HG02798 (cell line): ENCODE measurements at regions not wholly inside any gene's neighbourhood (a gene's known extent, or its start where the extent isn't known, plus 50 kb on each side); places are given as distances from the start of the nearest gene placed in this dataset.
"Not testable (repeated sequence)": the region's sequence is repeated elsewhere in the genome, so short reads cannot be mapped to it uniquely, and the experiment has no call there.

Experiments used
- ATAC-seq: cut with Tn5 transposase; IDR thresholded peaks from one replicate; pipeline ENCODE4 v1.9.1; 2021; ENCODE audit warnings: mild to moderate bottlenecking; ENCODE audit not compliant: unreplicated experiment, poor library complexity

GRCh38 chr15:21174761-21175160 is 265.5 kb downstream of the POTEB3 start:
- ATAC-seq, result not testable (repeated sequence)

GRCh38 chr15:21151203-21151966 is 285.3 kb upstream of the POTEB2 start:
- ATAC-seq, result not testable (repeated sequence)

- ATAC-seq, result not testable (repeated sequence)
Observed at GRCh38 chr15:21148136-21148535, 282.0 kb upstream of the POTEB2 start.

- ATAC-seq, result not testable (repeated sequence)
Observed at GRCh38 chr15:21133893-21134292, 267.8 kb upstream of the POTEB2 start.

- not testable (repeated sequence) for ATAC-seq
Observed at GRCh38 chr15:21112271-21113053, 246.3 kb upstream of the POTEB2 start.

- ATAC-seq, result not testable (repeated sequence)
Observed at GRCh38 chr15:21111861-21112260, 245.7 kb upstream of the POTEB2 start.

GRCh38 chr15:21111172-21111571 is 245.1 kb upstream of the POTEB2 start:
- ATAC-seq, result not testable (repeated sequence)

GRCh38 chr15:21110187-21110804 is 244.2 kb upstream of the POTEB2 start:
- ATAC-seq, result not testable (repeated sequence)

GRCh38 chr15:21108384-21108783 is 242.3 kb upstream of the POTEB2 start:
- ATAC-seq, result not testable (repeated sequence)

- not testable (repeated sequence) for ATAC-seq
Observed at GRCh38 chr15:21107399-21108381, 241.6 kb upstream of the POTEB2 start.

GRCh38 chr15:21096599-21096998 is 230.5 kb upstream of the POTEB2 start:
- not testable (repeated sequence) for ATAC-seq

GRCh38 chr15:21079544-21079943 is 213.4 kb upstream of the POTEB2 start:
- ATAC-seq, result not testable (repeated sequence)

- ATAC-seq, result not testable (repeated sequence)
Observed at GRCh38 chr15:21068917-21069316, 202.8 kb upstream of the POTEB2 start.

GRCh38 chr15:21063512-21063911 is 197.4 kb upstream of the POTEB2 start:
- not testable (repeated sequence) for ATAC-seq

- ATAC-seq, result not testable (repeated sequence)
Observed at GRCh38 chr15:21062619-21063163, 196.6 kb upstream of the POTEB2 start.

- ATAC-seq, result not testable (repeated sequence)
Observed at GRCh38 chr15:21051866-21052265, 185.8 kb upstream of the POTEB2 start.

- ATAC-seq, result not testable (repeated sequence)
Observed at GRCh38 chr15:21031703-21032102, 165.6 kb upstream of the POTEB2 start.

- not testable (repeated sequence) for ATAC-seq
Observed at GRCh38 chr15:21029001-21029400, 162.9 kb upstream of the POTEB2 start.

- not testable (repeated sequence) for ATAC-seq
Observed at GRCh38 chr15:21027942-21028341, 161.8 kb upstream of the POTEB2 start.
